CD4-positive, alpha-beta T cell treated with Interferon alpha-2 for 1 hour (primary cell): ENCODE measurements at regions not wholly inside any gene's neighbourhood (a gene's known extent, or its start where the extent isn't known, plus 50 kb on each side); places are given as distances from the start of the nearest gene placed in this dataset.

Experiments
- DNase-seq, 2 donors: peaks; one replicate each; pipeline ENCODE4 v3.0.0-alpha.2; 2020 to 2022

GRCh38 chr1:199121047-199121446 is 482.2 kb downstream of the PTPRC start:
- DNase-seq: no peak

- no peak for DNase-seq
These were observed 483.2 kb downstream of the PTPRC start for GRCh38 chr1:199122085-199122484.

GRCh38 chr1:199122532-199123311 is 483.9 kb downstream of the PTPRC start:
- no peak for DNase-seq

- no peak for DNase-seq
These were observed 484.8 kb downstream of the PTPRC start for GRCh38 chr1:199123615-199124014.

- DNase-seq: no peak
These were observed 485.5 kb downstream of the PTPRC start for GRCh38 chr1:199124351-199124750.

GRCh38 chr1:199129247-199129646 is 490.4 kb downstream of the PTPRC start:
- no peak for DNase-seq

GRCh38 chr1:199132006-199132405 is 493.2 kb downstream of the PTPRC start:
- no peak for DNase-seq

- DNase-seq: no peak
These were observed 497.1 kb downstream of the PTPRC start for GRCh38 chr1:199135901-199136300.

GRCh38 chr1:199138061-199138460 is 499.2 kb downstream of the PTPRC start:
- DNase-seq: no peak

GRCh38 chr1:199149591-199149990 is 510.8 kb downstream of the PTPRC start:
- DNase-seq: no peak

- no peak for DNase-seq
These were observed 511.9 kb downstream of the PTPRC start for GRCh38 chr1:199150756-199151155.

- DNase-seq: no peak
These were observed 513.0 kb downstream of the PTPRC start for GRCh38 chr1:199151634-199152425.

- no peak for DNase-seq
These were observed 513.8 kb downstream of the PTPRC start for GRCh38 chr1:199152676-199153075.

GRCh38 chr1:199155166-199156019 is 516.6 kb downstream of the PTPRC start:
- no peak for DNase-seq

GRCh38 chr1:199157494-199157893 is 518.7 kb downstream of the PTPRC start:
- no peak for DNase-seq

- no peak for DNase-seq
These were observed 521.9 kb downstream of the PTPRC start for GRCh38 chr1:199160521-199161318.

GRCh38 chr1:199161319-199161680 is 522.5 kb downstream of the PTPRC start:
- no peak for DNase-seq

GRCh38 chr1:199161766-199162303 is 523.0 kb downstream of the PTPRC start:
- no peak for DNase-seq

GRCh38 chr1:199163267-199163666 is 524.4 kb downstream of the PTPRC start:
- DNase-seq: no peak

GRCh38 chr1:199163670-199164069 is 524.8 kb downstream of the PTPRC start:
- DNase-seq: no peak

- no peak for DNase-seq
These were observed 528.6 kb downstream of the PTPRC start for GRCh38 chr1:199167460-199167859.
